HepG2 (cell line): ENCODE measurements at regions not wholly inside any gene's neighbourhood (a gene's known extent, or its start where the extent isn't known, plus 50 kb on each side); places are given as distances from the start of the nearest gene placed in this dataset.
"Not testable (repeated sequence)": the region's sequence is repeated elsewhere in the genome, so short reads cannot be mapped to it uniquely, and the experiment has no call there.

Experiments used
- ATAC-seq: fragments of 200-7000 bp; cut with Tn5 transposase; 3 replicates; pipeline ENCODE4 v1.9.1; 2020; ENCODE audit warnings: mild to moderate bottlenecking, moderate library complexity
- BruUV-seq: library from RNA; stranded (reverse); fragments of 400-500 nt; replicated peaks from 2 replicates; lab custom pipeline; 2021; lab: Mats Ljungman, UMichigan
- CTCF ChIA-PET: fragments of 300-600 bp; formaldehyde crosslinking; extraction: SDS; loops from one replicate; lab custom pipeline; 2021; ENCODE audit warnings: low total read pairs, inconsistent platforms, low intra/inter-chr PET ratio; lab: Yijun Ruan, JAX
- POLR2A ChIA-PET: fragments of 350-600 bp; sonication (Branson Sonifier 250); formaldehyde crosslinking; loops from one replicate; lab custom pipeline; 2020; ENCODE audit warnings: antibody characterized with exemption, inconsistent platforms; lab: Yijun Ruan, JAX
- DNase-seq: peaks from one replicate; pipeline ENCODE4 v3.0.0-alpha.2; 2015; ENCODE audit warnings: low spot score
- FAIRE-seq: peaks from 3 replicates; lab custom pipeline; 2011; peaks lifted over from hg19 to GRCh38; lab: Jason Lieb, UNC
- H2AFZ ChIP-seq: one replicate; pipeline ENCODE4 v1.6.1; 2011; ENCODE audit warnings: low read length, inconsistent platforms
- H3K27ac ChIP-seq: fragments of 300-600 bp; 3 replicates; pipeline ENCODE4 v1.8.0; 2011; ENCODE audit warnings: mixed run types, mild to moderate bottlenecking, mixed read lengths, low read length, inconsistent platforms; ENCODE audit not compliant: insufficient read depth; ENCODE audit errors: extremely low read length
- H3K27me3 ChIP-seq, 2 experiments: fragments of 200-600 bp in 1 of 2; 2 replicates in 1 of 2; 3 replicates in 1 of 2; pipeline versions ENCODE4 v1.6.0 to v1.8.0; 2011; ENCODE audit warnings: low read length in 2 of 2, mild to moderate bottlenecking in 2 of 2, moderate library complexity in 2 of 2, inconsistent platforms in 1 of 2; ENCODE audit not compliant: insufficient read depth in 2 of 2, control insufficient read depth in 1 of 2
- H3K36me3 ChIP-seq, 2 experiments: fragments of 200-600 bp in 1 of 2; replicated peaks in 1 of 2; 2 replicates in 1 of 2; 3 replicates in 1 of 2; pipeline versions ENCODE4 v1.5.1 to v1.8.0; 2011; ENCODE audit warnings: low read length in 2 of 2, inconsistent platforms in 1 of 2; ENCODE audit not compliant: insufficient read depth in 2 of 2, control insufficient read depth in 1 of 2
- H3K4me1 ChIP-seq: 2 replicates; pipeline ENCODE4 v1.5.1; 2012; ENCODE audit warnings: low read length, inconsistent platforms; ENCODE audit not compliant: insufficient read depth
- H3K4me2 ChIP-seq: 2 replicates; pipeline ENCODE4 v1.6.0; 2011; ENCODE audit warnings: low read depth, low read length, inconsistent platforms
- H3K4me3 ChIP-seq, 3 experiments: fragments of 200-600 bp in 1 of 3; sonication (generic), shearing (Covaris generic) in 1 of 3; replicated peaks in 1 of 3; 2 replicates each; pipeline ENCODE4 v1.5.1; 2011 to 2016; ENCODE audit warnings: low read length in 3 of 3, inconsistent platforms in 2 of 3, low read depth in 2 of 3, mild to moderate bottlenecking in 2 of 3, control low read depth in 1 of 3, mixed read lengths in 1 of 3; ENCODE audit not compliant: insufficient read depth in 1 of 3
- H3K79me2 ChIP-seq: one replicate; pipeline ENCODE4 v1.6.1; 2011; ENCODE audit warnings: low read length, inconsistent platforms; ENCODE audit not compliant: insufficient read depth
- H3K9ac ChIP-seq: 2 replicates; pipeline ENCODE4 v1.6.0; 2011; ENCODE audit warnings: mild to moderate bottlenecking, low read depth, low read length, inconsistent platforms; ENCODE audit not compliant: insufficient read depth
- H3K9me3 ChIP-seq: 2 replicates; pipeline ENCODE4 v1.5.1; 2012; ENCODE audit warnings: mild to moderate bottlenecking, low read length
- H4K20me1 ChIP-seq: 2 replicates; pipeline ENCODE4 v1.6.0; 2011; ENCODE audit warnings: inconsistent platforms, mild to moderate bottlenecking, low read length, moderate library complexity; ENCODE audit not compliant: insufficient read depth
- MEF2D ChIP-seq: sonication (generic); formaldehyde crosslinking; IDR thresholded peaks from 2 replicates; pipeline ENCODE4 v1.5.1; 2020; ENCODE audit warnings: mild to moderate bottlenecking, missing genetic modification reagents
- SAP130 ChIP-seq: IDR thresholded peaks from 2 replicates; pipeline ENCODE4 v1.6.1; 2016; ENCODE audit warnings: low read depth
- TBX2 ChIP-seq: sonication (generic); formaldehyde crosslinking; IDR thresholded peaks from 2 replicates; pipeline ENCODE4 v1.5.0; 2020; ENCODE audit warnings: missing genetic modification reagents, mild to moderate bottlenecking, borderline replicate concordance
- XRCC5 ChIP-seq: fragments of 200-400 bp; formaldehyde crosslinking; optimal IDR thresholded peaks from 2 replicates; pipeline ENCODE3; 2017; ENCODE audit warnings: mild to moderate bottlenecking, low read length
- ZC3H13 ChIP-seq: sonication (generic); formaldehyde crosslinking; IDR thresholded peaks from 2 replicates; pipeline ENCODE4 v1.8.1; 2023; ENCODE audit warnings: mild to moderate bottlenecking, missing genetic modification reagents, moderate library complexity
- ZNF253 ChIP-seq: sonication (generic); formaldehyde crosslinking; IDR thresholded peaks from 2 replicates; pipeline ENCODE4 v1.8.0; 2022; ENCODE audit warnings: mild to moderate bottlenecking, missing genetic modification reagents, borderline replicate concordance
- ZNF264 ChIP-seq: sonication (generic); formaldehyde crosslinking; IDR thresholded peaks from 2 replicates; pipeline ENCODE4 v1.4.0; 2020; ENCODE audit warnings: missing genetic modification reagents
- ZNF34 ChIP-seq: sonication (generic); formaldehyde crosslinking; IDR thresholded peaks from 2 replicates; pipeline ENCODE4 v1.4.0; 2020; ENCODE audit warnings: mild to moderate bottlenecking, missing genetic modification reagents, borderline replicate concordance
- ZNF567 ChIP-seq: sonication (generic); formaldehyde crosslinking; IDR thresholded peaks from 2 replicates; pipeline ENCODE4 v1.8.1; 2023; ENCODE audit warnings: mild to moderate bottlenecking, missing genetic modification reagents, borderline replicate concordance
- WGBS: methylation state at CpG from one replicate; pipeline ENCODE4 v1.1.6; 2017; ENCODE audit warnings: low lambda C conversion rate; 5-methylcytosine and 5-hydroxymethylcytosine counted together
- in situ Hi-C: cut with HindIII; loops from 2 replicates; pipeline ENCODE4 v1.10.0; 2017; ENCODE audit warnings: low pct_unique_long_range_greater_than_20kb; ENCODE audit not compliant: extremely low pct_ligation_motif_present
- intact Hi-C: fragments of 100-400 bp; cut with micrococcal nuclease; formaldehyde crosslinking; loops from one replicate; pipeline ENCODE4 v1.10.0; 2022; ENCODE audit not compliant: unreplicated experiment
- TF ChIP-seq, protein P1 (sequence below): sonication (generic); formaldehyde crosslinking; IDR thresholded peaks from 2 replicates; pipeline ENCODE4 v1.4.0; 2020; ENCODE audit warnings: missing genetic modification reagents

DNA sequence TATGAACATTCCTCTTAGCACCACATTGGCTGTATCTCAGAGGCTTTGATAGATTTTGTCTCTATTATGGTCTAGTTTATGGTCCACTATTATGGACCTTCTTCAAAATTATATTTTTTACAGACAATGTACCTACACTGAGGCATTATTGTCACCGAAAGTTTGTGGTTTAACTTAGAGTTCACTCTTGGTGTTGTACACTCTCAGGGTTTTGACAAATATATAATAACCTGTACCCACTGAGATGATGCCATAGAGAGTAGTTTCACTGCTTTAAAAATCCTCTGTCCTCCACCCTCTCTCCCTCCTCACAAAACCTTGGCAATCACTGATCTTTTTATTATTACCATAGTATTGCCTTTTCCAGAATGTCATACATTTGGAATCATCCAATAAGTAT lies 528.2 kb downstream of the SLC6A15 start:
- no peaks in the 10 kb centered on the region for H3K4me1 ChIP-seq
- POLR2A ChIA-PET: no interaction called here
- FAIRE-seq (no peak), DNase-seq (no peak), ATAC-seq (no peak)
- WGBS: 9% methylated on average over 1 of the region's 1 CpG
- no peak overlapping the region for H2AFZ ChIP-seq
- H3K79me2 ChIP-seq: no peaks in the 10 kb centered on the region
- intact Hi-C loops: no loop called here
- H3K9ac ChIP-seq: no peak overlapping the region
- BruUV-seq: no TSS peak
- H3K27me3 ChIP-seq: no peaks in the 10 kb centered on the region
- H3K9me3 ChIP-seq: no peaks in the 10 kb centered on the region; the same call in 1 of the 2 replicates
- no peak overlapping the region for H3K4me2 ChIP-seq
- no peaks in the 10 kb centered on the region for H3K36me3 ChIP-seq
- CTCF ChIA-PET: no interaction called here
- H3K4me3 ChIP-seq: no peak overlapping the region
- H4K20me1 ChIP-seq: no peaks in the 10 kb centered on the region
- in situ Hi-C loops: no loop called here
- no peak overlapping the region for H3K27ac ChIP-seq
- TF ChIP-seq SAP130 (CRISPR knock-in tag) (no peak), TBX2 (CRISPR knock-in tag) (no peak), ZNF253 (no peak), ZC3H13 (CRISPR knock-in tag) (no peak), ZNF34 (CRISPR knock-in tag) (no peak), ZNF567 (no peak), ZNF264 (CRISPR knock-in tag) (no peak), MEF2D (CRISPR knock-in tag) (no peak), XRCC5 (no peak)
- TF ChIP-seq, protein P1, sequence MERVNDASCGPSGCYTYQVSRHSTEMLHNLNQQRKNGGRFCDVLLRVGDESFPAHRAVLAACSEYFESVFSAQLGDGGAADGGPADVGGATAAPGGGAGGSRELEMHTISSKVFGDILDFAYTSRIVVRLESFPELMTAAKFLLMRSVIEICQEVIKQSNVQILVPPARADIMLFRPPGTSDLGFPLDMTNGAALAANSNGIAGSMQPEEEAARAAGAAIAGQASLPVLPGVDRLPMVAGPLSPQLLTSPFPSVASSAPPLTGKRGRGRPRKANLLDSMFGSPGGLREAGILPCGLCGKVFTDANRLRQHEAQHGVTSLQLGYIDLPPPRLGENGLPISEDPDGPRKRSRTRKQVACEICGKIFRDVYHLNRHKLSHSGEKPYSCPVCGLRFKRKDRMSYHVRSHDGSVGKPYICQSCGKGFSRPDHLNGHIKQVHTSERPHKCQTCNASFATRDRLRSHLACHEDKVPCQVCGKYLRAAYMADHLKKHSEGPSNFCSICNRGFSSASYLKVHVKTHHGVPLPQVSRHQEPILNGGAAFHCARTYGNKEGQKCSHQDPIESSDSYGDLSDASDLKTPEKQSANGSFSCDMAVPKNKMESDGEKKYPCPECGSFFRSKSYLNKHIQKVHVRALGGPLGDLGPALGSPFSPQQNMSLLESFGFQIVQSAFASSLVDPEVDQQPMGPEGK (CRISPR knock-in tag): no peak

DNA sequence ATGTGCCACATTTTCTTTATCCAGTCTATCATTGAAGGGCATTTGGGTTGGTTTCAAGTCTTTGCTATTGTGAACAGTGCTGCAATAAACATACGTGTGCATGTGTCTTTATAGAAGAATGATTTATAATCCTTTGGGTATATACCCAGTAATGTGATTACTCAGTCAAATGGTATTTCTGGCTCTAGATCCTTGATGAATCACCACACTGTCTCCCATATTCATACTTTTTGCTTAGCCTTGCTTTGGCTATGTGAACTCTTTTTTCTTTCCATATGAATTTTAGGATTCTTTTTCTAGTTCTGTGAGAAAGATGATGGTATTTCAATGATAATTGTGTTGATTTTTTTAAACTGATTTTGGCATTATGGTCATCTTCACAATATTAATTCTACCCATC lies 530.1 kb downstream of the SLC6A15 start:
- in situ Hi-C loops, H3K27ac ChIP-seq, H3K9ac ChIP-seq, H3K4me1 ChIP-seq, H2AFZ ChIP-seq, H3K27me3 ChIP-seq, H3K4me3 ChIP-seq, intact Hi-C loops, H3K9me3 ChIP-seq, CTCF ChIA-PET, BruUV-seq, POLR2A ChIA-PET, FAIRE-seq, H4K20me1 ChIP-seq, H3K36me3 ChIP-seq, H3K4me2 ChIP-seq, DNase-seq, ATAC-seq, H3K79me2 ChIP-seq: not testable (repeated sequence)
- WGBS: 0% methylated on average over 1 of the region's 1 CpG
